NCI-H1436 treated with DMSO at 0.1 percent for 48 hours (cell line): ENCODE measurements at regions not wholly inside any gene's neighbourhood (a gene's known extent, or its start where the extent isn't known, plus 50 kb on each side); places are given as distances from the start of the nearest gene placed in this dataset.
"Not testable (repeated sequence)": the region's sequence is repeated elsewhere in the genome, so short reads cannot be mapped to it uniquely, and the experiment has no call there.

ENCODE experiments used
- DNase-seq: peaks from one replicate; lab custom pipeline; 2025; lab: John Stamatoyannopoulos, UW

DNA sequence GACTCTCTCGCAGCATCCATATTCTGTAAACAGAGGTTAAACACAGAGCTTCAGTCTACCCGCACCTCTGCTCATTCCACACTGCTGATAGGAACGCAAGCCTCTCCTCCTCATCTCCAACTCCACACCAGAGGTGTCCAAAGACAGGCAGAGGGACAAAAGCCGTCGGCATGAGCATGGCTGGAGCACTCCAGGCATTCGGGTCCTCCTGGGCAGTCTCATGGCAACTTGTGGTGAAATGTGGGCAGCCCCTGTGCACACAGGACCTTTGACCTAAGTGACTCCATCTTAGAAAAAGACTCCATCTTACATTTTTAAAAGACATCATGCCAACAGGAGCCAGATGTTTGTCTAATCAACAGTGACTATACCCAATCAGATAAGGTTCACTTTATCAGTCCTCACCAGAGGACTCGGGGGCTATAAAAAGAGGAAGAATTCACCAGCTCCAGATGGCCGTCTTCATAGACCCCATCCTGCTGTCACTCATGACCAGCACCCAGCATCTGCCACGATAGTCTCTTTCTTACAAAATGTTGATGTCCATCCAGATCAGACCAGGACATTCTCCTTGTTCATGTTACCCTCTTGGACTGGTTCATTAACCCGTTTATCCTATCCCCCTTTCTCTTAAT is 304.4 kb downstream of the ANAPC1 start:
- not testable (repeated sequence) for DNase-seq

DNA sequence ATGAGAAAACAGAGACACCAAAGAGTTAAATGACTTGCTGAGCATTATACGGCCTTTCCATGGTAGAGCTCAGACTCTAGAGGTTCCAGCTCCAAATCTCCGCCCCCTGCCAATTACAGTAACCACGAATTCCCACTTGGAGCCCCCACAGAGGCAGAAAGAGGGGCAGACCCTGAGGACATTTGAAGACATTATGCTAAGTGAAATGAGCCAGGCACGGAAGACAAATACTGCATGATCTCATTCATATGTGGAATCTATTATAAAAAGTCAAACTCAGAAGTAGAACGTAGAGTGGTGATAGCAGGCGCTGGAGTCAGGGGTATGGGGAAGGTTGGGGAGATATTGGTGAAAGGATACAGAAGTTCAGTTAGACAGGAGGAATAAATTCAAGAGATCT is 303.4 kb downstream of the ANAPC1 start:
- not testable (repeated sequence) for DNase-seq

DNA sequence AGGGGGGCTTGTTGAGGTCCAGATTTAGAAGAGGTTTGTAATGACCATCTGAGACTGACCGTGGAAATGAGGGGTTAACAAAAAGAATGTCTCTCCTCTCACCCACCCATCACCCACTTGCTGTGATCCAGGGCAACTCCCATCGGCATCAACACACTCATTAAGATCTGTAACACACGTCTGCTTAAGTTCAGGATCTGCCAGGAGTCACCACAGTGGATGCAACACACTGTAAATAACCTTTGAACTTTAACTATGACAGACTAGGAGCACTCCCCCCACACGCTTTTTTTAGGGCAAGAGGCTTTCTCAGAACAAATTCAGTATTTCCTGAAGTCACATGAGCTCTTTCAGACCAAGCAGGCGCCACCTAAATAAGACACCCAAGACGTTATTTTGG is 301.9 kb downstream of the ANAPC1 start:
- DNase-seq, result not testable (repeated sequence)

DNA sequence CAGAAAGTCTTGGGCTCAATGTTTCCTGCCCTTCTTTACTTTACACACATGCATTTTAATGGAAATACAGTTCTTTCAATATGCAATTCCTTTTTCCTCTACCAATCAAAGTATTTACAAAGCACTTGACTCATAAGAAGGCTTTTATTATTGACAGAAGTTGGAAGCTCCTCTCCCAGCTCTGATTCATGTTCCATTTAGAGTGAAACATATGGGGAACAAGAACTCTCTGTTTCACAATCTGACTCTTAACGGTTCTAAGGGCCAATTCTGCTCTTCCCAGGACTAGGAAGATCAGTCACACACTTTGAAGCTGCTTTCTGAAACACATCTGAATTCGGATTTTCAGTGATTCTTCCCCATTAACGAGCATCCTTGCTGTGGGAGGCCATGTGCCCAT is 300.5 kb downstream of the ANAPC1 start:
- DNase-seq, result not testable (repeated sequence)

DNA sequence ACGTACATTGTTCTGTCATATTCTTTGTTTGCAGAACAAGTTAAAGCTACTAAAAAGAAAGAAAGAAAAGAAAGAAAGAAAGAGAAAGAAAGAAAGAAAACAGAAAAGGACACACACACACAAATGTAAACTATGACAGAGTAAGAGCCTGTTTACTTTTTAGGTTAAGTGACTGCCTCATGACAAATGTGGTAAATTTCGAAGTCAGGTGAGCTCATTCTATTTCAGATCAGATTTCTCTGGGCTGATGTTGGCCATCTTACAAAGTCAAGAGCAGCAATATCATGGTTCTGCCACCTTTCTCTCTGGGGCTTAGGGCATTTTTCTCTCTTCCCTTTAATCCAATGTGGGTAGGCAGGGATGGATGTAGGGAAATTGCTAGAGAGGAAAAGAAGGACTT is 299.5 kb downstream of the ANAPC1 start:
- not testable (repeated sequence) for DNase-seq

DNA sequence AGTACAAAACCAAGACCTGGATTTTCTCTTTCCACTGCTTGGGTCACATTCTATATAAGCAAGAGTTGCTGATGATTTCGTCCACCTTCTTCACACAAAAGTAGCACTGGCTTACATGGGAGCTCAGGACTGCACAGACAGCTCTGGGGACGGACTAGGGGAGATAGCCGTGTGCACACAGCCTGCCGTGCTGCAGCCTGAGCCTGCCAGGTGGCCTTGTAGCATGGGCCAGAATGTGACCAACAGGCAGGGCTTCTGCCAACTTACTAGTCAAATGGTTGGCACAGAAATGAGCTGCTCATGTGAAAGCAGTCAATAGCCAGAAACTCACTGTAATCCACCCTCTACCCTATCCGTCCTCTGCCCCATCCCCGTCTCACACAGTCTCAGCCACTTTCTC is 299.0 kb downstream of the ANAPC1 start:
- not testable (repeated sequence) for DNase-seq

DNA sequence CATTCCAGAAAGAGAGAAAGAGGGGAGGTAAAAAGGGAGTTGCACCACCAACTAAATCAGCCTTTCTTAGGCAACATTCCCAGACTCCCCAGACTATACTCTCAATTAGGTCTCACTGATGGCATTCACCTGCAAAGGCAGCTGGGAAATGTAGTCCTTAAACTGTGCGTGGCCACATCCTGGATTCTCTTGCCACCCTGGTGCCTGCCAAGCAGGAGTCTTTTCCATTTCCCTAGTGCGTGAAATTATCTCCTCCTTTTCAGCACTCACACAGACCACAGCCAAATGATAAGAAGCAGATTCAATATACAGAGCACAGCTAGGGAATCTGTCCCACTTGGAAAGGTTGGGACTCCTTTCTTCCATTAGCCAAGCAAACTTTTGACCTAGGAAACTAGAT is 298.0 kb downstream of the ANAPC1 start:
- not testable (repeated sequence) for DNase-seq

DNA sequence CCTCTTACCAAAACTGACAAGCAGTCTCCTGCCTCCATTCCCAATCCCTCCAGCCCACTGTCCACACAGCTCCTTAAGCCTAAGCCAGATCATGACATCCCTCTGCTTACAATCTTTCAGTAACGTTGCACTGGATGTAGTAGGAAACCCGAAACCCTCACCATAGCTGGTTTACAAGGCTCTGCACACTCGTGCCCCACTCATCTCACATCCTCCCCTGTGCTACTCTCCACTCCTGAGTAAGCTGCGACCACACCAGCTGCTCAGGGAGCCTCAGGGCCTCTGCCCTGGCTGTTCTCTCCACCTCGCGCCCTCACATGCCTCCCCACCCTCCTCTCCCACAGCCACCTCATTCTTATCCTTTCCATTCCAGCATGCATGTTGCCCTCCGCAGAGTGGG is 288.9 kb downstream of the ANAPC1 start:
- DNase-seq, result not testable (repeated sequence)

DNA sequence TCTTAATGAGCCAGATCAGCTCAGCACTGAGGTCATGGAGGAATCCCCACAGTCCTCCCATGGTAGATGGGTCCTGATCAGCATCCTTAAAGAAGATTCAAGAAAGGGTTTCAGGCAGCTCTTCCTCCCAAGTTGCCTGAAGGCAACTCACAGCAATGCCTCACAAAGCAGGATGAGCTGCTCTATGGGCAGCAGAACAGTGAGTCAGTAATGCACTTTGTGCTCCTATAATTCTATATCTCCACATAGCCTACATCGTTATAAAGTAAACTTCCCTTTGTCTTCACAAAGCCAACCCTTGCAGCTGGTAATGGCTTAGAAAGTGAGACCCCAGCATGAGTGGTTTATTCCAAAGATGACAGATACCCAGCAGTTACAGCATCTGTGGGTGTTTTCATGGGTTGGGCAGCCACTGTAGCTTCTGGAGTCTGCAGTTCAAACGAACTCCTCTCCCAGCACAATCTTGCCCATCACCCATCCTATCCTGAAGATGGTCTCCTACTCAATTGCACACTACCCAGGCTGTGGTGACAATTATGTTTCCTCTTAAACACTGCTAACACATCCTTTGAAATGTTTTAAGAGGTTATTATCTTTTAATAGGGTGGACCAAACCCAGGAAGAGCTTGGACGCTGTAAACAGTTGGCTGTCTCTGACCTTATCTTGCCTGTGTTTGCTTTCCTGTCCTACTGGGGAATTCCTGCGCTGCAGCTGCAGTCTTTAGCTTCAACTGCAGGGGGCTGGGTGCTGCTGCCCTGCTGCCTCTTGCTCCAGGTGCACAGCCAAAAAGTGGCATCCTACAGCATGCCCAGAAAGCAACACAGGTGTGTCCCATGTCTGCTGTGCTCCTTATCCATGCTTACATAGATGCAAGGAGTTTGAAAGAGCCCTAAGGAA is 286.9 kb downstream of the ANAPC1 start:
- not testable (repeated sequence) for DNase-seq

DNA sequence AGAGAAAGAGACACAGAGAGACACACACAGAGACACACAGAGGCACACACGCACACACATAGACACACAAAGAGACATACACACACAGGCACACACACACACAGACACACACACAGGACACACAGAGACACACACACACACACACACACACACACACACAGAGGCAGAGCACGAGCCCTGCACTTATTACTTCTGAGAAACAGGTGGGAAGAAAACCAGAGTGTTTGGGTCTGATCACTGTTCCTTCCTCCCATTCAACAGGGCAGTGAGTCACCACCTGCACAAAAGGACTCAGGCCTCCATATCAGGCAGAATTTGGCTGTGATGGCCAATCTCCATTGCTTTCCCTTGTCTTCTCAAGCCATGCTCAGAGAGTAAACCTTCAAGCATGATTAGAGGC is 285.0 kb downstream of the ANAPC1 start:
- not testable (repeated sequence) for DNase-seq

DNA sequence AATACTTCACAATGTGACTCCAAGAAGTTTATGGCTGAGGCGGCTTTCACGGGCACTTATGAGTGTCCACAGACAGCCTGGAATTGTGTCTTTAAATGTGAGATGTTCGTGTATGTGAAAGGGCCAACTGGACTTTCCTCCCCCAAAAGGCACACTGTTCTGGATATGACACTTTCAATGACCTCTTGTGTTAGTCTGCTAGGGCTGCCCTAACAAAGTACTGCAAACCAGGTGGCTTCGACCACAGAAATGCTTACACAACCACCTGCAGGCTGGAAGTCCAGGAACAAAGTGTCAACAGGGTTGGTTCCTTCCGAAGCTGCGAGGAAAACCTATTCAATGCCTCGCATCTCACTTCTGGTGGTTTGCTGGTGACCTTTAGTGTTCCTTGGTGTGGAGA is 281.7 kb downstream of the ANAPC1 start:
- DNase-seq, result not testable (repeated sequence)

DNA sequence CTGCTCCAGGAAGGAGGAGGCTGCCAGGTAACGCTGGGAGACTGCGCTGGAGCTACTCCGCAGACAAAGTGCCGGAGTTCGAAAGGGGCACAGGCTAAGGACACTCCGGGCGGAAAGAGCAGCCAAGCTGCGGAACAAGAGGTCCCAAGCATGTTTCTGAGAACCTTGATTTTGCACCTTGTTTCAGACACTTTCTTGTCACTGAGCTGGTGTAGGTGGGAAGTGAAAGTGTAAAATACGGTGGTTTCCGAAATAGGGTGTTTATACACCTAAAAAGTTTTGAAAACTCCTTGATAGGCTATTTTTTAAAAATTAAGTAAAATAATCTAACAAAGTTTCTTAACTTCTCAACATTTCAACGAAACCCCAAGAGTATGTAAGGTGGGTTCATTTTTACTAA is 278.2 kb downstream of the ANAPC1 start:
- DNase-seq, result not testable (repeated sequence)

DNA sequence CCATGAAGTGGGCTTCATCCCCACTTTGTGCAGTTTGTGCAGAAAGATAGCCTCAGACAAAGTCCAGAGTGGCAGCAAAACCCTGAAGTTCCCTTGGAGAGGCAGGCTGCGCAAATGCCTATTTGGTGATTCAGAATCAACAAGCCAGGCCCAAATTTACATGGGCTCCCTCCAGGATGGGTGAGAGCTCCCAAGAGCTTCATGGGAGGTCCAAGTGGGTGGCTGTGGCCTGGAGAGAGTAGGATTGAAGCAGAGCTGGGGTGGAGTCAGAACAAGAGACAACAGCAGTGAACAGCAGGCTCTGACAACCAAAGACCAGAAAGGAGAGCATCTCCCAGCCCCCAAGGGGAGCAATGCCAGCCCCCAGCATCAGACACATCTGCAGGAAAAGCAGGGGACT is 277.4 kb downstream of the ANAPC1 start:
- not testable (repeated sequence) for DNase-seq

DNA sequence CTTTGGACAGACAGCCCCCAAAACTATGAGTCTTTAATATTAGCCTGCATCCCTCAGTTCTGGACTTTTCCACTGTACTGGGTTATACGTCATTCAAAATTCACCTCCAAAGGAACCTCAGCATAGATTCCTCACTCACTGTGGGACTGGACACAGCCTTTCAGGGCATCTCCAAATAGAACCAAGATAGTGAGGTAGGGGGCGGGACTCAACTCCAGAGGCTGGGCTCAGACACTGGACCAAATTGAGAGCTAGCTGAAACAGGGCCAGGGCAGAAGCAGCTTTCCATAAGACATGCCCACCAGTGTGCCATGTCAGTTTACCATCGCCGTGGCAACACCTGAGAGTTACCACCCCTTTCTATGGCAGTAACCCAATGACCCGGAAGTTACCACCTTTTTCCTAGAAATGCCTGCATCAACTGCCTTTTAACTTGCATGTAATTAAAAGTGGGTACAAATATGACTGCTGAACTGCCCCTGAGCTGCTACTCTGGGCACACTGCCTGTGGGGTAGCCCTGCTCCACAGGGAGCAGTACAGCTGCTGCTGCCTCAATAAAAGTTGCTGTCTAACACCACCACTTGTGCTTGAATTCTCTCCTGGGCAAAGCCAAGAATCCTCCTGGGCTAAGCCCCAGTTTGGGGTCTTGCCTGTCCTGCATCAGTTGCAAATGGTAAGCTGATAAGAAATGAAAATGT is 274.7 kb downstream of the ANAPC1 start:
- DNase-seq, result not testable (repeated sequence)

DNA sequence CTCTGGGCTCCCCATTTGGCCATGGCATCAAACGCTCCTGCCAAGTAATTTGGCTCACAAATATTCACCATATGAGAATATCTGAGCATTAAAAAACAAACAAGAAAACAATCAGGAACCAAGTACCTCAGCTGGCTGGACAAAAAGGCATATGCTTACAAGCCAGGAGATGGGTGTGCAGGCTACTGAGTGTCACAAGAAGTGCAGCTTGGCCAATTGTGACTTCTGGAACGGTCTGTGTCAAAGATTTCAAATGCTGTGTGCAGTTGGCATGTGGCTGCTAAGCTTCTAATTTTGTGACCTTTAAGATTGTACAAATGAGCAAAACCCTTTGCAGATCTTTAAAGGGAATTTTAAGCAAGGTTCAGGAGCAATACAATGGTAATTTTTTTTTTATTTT is 274.0 kb downstream of the ANAPC1 start:
- not testable (repeated sequence) for DNase-seq

DNA sequence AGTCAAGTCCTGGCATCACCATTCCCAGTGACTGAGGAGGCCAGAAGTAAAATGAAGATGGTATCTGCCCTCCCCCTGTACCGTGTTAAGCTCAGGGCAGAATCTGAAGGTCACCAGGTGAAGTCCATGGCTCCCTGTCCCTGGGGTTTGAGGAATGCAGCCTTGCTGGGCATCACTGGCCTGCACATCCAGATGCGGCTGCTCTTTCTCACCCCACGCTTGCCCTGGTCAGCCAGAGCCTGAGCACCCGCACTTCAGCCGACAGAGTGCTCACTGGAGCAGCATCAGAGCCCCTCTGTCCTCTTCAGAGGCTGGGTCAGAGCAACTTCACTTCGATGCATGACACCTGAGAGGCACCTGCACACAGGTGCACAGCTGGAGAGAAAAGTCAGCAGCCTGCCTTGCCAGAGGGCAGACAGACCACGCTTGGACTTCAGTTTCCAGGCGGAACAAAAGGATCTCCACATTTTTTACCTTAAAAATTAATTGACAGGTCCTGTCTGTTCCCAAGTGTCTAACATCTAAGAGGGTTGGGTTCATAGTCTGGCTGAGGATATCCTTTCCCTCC is 267.3 kb downstream of the ANAPC1 start:
- DNase-seq, result no peak

DNA sequence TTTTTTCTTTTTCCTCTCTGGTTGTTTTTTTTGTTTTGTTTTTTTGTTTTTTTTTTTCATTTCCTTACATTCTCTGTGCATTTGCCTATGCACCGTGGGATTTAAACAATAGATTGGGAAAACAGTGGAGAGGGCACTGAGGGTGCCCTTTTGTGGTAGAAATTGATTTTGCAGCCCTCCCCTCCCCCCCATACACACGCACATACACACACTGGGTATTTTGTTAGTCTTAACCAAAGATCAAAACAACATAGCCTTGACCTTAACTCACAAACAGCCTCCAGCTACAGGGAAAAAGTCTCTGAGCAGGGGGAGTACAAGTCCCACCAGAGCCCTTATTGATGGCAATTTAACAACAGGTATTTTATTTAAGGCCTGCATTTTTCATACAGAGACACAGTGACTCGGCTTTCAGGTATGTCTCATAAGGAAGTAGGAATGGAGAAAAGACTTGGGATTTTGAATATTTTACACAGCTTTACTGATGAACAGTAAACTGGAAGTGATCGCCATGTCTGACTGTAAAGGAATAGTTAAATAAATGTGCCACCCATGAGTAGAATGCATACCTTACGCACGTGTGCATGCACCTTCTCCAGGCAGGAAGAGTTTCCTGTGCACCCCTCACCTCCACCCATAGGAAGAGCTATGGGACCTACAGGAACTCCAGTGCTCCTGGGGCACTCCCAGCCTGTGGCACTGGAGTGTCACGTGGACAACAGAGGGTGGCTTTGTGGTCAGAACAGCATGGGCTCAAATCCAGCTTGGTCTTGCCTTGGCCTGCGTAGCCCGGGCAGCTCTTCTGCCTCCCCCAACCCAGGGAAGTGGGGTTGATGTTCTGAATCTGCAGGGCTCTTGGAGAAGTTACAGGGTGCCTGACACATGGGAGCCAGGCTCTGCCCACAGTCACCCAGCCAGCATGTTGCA is 266.4 kb downstream of the ANAPC1 start:
- no peak for DNase-seq

DNA sequence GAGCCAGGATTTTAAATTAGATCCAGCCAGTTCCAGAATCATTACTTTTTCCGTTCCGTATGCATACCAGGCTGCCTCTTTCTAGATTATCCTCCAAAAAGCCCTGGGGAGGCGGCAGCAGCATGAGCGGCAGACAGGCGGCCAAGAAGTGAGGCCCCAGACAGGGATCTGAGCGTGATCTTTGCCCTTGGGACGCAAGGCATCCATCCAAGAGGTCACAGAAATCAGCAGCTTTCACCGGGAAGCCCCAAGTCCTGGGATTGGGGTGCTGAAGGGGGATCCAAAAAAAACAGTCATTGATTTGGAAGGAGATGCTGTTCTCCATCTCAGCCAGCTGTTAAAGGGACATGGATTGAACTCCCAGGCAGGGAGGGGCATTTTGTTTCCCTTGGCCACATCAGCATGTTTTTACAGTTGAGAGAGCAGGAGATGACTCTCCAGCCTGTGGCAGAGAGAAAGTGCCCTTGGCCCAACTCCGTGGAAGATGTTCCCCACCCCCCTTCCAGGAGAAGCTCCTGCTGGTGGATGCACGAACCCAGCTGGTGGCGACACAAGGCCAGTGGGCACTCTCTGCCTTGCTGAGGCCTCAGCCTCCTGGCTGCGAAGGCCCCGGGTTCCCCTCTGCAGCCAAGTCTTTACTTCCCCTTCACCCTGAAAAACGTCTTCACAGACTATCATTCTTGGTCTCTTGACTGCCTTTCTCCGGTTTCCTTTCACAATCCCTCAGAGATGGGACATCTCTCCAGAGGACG is 265.6 kb downstream of the ANAPC1 start:
- DNase-seq, result no peak

DNA sequence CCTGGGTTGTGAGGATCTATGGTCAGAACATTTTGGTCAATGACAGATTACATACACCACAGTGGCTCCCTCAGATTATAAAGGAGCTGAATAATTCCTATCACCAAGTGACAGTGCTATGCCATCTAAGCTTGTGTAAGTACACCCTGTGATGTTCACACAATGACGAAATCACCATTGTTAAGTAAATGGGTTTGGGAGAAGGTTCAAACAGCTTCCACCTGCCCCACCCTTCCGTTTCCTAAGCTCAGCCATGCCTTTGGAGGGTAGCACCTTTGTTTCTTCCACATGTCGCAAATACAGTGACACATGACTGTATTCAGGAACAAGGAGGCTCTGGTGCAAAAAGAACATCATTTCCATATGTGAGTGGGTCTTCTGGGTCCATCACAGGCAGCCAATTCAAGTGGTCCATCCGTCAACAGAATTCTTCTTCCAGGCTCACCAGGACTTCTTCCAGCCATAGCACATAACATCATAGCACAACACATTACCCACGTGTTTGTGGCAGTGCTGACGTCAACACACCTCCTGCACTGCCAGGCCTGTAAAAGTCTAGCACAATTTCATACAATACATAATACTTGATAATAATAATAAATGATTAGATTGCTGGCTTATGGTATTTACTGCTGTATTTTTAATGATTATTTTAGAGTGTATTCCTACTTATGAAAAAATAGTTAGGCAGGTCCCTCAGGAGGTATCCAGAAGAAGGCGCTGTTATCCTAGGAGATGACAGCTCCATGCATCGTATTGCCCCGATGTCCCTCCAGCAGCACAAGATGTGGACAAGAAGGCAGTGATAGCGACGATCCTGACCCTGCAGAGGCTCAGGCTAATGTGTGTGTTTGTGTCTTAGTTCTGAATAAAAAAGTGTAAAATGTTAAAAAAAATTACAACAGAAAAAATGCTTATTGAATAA is 264.8 kb downstream of the ANAPC1 start:
- no peak for DNase-seq
